Neural progenitor cell (in vitro differentiated cells): ENCODE measurements at regions not wholly inside any gene's neighbourhood (a gene's known extent, or its start where the extent isn't known, plus 50 kb on each side); places are given as distances from the start of the nearest gene placed in this dataset.

Experiments
- CTCF ChIP-seq: fragments of 200-600 bp; sonication (generic); IDR thresholded peaks from 2 replicates; pipeline ENCODE4 v1.5.1; 2017; ENCODE audit warnings: antibody characterized with exemption, mild to moderate bottlenecking
- EZH2 ChIP-seq: fragments of 200-600 bp; sonication (generic); IDR thresholded peaks from 2 replicates; pipeline ENCODE4 v1.6.1; 2017; ENCODE audit warnings: antibody characterized with exemption, mild to moderate bottlenecking, moderate library complexity
- EZH2phosphoT487 ChIP-seq: fragments of 200-600 bp; sonication (generic); IDR thresholded peaks from 2 replicates; pipeline ENCODE4 v1.6.1; 2017; ENCODE audit warnings: antibody characterized with exemption

GRCh38 chr17:64784353-64785010 is 122.4 kb upstream of the SMURF2 start:
- no peak for TF ChIP-seq CTCF
- no peak for TF ChIP-seq EZH2
- TF ChIP-seq EZH2phosphoT487 = no peak
